ENCODE measurements at regions not wholly inside any gene's neighbourhood (a gene's known extent, or its start where the extent isn't known, plus 50 kb on each side); places are given as distances from the start of the nearest gene placed in this dataset.

- TF ChIP-seq POLR2AphosphoS5 (IDR thresholded peaks at IDR 0.05) (peak in 2 of 3 donors; percentile 11 to 54), CTCF (IDR thresholded peaks at IDR 0.05) (peak in 1 of 2 donors; percentile 7)
Observed at GRCh38 chr22:46027211-46028105, 50.5 kb upstream of the WNT7B start.
